WERI-Rb-1 (cell line): ENCODE measurements at regions not wholly inside any gene's neighbourhood (a gene's known extent, or its start where the extent isn't known, plus 50 kb on each side); places are given as distances from the start of the nearest gene placed in this dataset.

Experiments
- DNase-seq: peaks from one replicate; pipeline ENCODE4 v3.0.0-alpha.2; 2020
- H3K27ac ChIP-seq: fragments of 250-450 bp; sonication (Bioruptor Pico); 2 replicates; pipeline ENCODE4 v1.5.1; 2020; ENCODE audit warnings: mild to moderate bottlenecking, moderate library complexity
- H3K27me3 ChIP-seq: fragments of 250-450 bp; sonication (Bioruptor Pico); 2 replicates; pipeline ENCODE4 v1.5.1; 2021; ENCODE audit warnings: mild to moderate bottlenecking, low read depth, moderate library complexity; ENCODE audit not compliant: insufficient read depth, severe bottlenecking
- H3K36me3 ChIP-seq: fragments of 250-450 bp; sonication (Bioruptor Pico); 2 replicates; pipeline ENCODE4 v1.5.1; 2020; ENCODE audit warnings: mild to moderate bottlenecking, moderate library complexity
- H3K4me3 ChIP-seq: 2 replicates; pipeline ENCODE4 v1.5.1; 2011; ENCODE audit warnings: low read depth, mild to moderate bottlenecking, control low read depth, low read length
- H3K9me3 ChIP-seq: fragments of 250-450 bp; sonication (Bioruptor Pico); 2 replicates; pipeline ENCODE4 v1.5.1; 2021; ENCODE audit warnings: mild to moderate bottlenecking, moderate library complexity; ENCODE audit not compliant: severe bottlenecking
- CTCF ChIP-seq: IDR thresholded peaks from 2 replicates; pipeline ENCODE4 v1.5.1; 2011; ENCODE audit warnings: low read depth, mild to moderate bottlenecking, control low read depth, inconsistent platforms, low read length

GRCh38 chr6:19597809-19598320, 239.3 kb upstream of the ID4 start:
- DNase-seq: no peak
- no peak overlapping the region for H3K4me3 ChIP-seq
- H3K27ac ChIP-seq: no peak overlapping the region
- H3K27me3 ChIP-seq: no peaks in the 10 kb centered on the region
- H3K36me3 ChIP-seq: no peaks in the 10 kb centered on the region
- no peaks in the 10 kb centered on the region for H3K9me3 ChIP-seq
- no peak for TF ChIP-seq CTCF

GRCh38 chr6:19599796-19600464, 237.2 kb upstream of the ID4 start:
- DNase-seq: no peak
- TF ChIP-seq CTCF: no peak
- no peak overlapping the region for H3K4me3 ChIP-seq

GRCh38 chr6:19602434-19603013, 234.6 kb upstream of the ID4 start:
- no peak for TF ChIP-seq CTCF
- no peak for DNase-seq
- H3K27me3 ChIP-seq: no peaks in the 10 kb centered on the region
- peaks cover 2% of the 10 kb centered on the region for H3K9me3 ChIP-seq
- H3K27ac ChIP-seq: no peak overlapping the region
- no peaks in the 10 kb centered on the region for H3K36me3 ChIP-seq
- no peak overlapping the region for H3K4me3 ChIP-seq

More at GRCh38 chr6:19599796-19600464, 237.2 kb upstream of the ID4 start:
- Histone ChIP-seq H3K27me3 (no peaks in the 10 kb centered on the region), H3K9me3 (no peaks in the 10 kb centered on the region), H3K36me3 (no peaks in the 10 kb centered on the region), H3K27ac (no peak overlapping the region)

GRCh38 chr6:19603721-19604120, 233.4 kb upstream of the ID4 start:
- Histone ChIP-seq H3K27me3 (no peaks in the 10 kb centered on the region), H3K36me3 (no peaks in the 10 kb centered on the region), H3K27ac (no peak overlapping the region), H3K4me3 (no peak overlapping the region), H3K9me3 (peaks cover 2% of the 10 kb centered on the region)
- no peak for TF ChIP-seq CTCF
- no peak for DNase-seq

GRCh38 chr6:19605624-19606023, 231.5 kb upstream of the ID4 start:
- no peak for TF ChIP-seq CTCF
- peaks cover 2% of the 10 kb centered on the region for H3K9me3 ChIP-seq
- no peak overlapping the region for H3K4me3 ChIP-seq
- H3K36me3 ChIP-seq: no peaks in the 10 kb centered on the region
- H3K27ac ChIP-seq: no peak overlapping the region
- H3K27me3 ChIP-seq: no peaks in the 10 kb centered on the region
- no peak for DNase-seq
